ENCODE measurements at regions not wholly inside any gene's neighbourhood (a gene's known extent, or its start where the extent isn't known, plus 50 kb on each side); places are given as distances from the start of the nearest gene placed in this dataset.

GRCh38 chr13:65872448-65872847 lies 1357.7 kb downstream of the PCDH9 start:
- intact Hi-C loops (cut with DNase I): no loop called here
- H3K4me1 ChIP-seq: no peaks in the 10 kb centered on the region

GRCh38 chr13:65868884-65869283 lies 1361.3 kb downstream of the PCDH9 start:
- no peak for DNase-seq
- intact Hi-C loops (cut with DNase I): no loop called here

More at GRCh38 chr13:65872448-65872847, 1357.7 kb downstream of the PCDH9 start:
- no peak for TF ChIP-seq CTCF (IDR thresholded peaks at IDR 0.05)
- no peaks in the 10 kb centered on the region for H3K27me3 ChIP-seq
- DNase-seq: no peak
- no peak overlapping the region for H3K9ac ChIP-seq (ENCODE audit: low read depth in 2 of 2, low read length in 2 of 2)
- no peaks in the 10 kb centered on the region for H3K9me3 ChIP-seq
- no peak overlapping the region for H3K4me3 ChIP-seq
- H3K27ac ChIP-seq: no peak overlapping the region
- no peaks in the 10 kb centered on the region for H3K36me3 ChIP-seq

DNA sequence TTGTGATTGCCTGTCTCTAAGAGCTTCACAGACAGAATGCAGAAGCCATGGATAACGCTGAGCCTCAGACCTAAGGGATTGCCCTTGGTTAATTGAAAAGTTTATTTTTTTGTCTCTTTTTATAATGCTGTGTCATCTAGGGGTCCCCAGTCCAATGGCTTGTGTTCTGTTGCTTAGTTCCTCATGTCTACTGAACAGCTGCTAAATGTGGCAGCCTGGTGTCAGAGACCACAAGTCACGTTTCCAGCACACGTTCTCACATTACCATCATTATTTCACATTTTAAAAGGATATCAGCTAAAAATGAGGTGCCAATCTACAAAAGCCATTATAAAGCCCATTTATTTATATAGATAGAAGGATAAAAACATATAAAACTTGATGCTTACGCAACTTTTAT lies 1362.0 kb downstream of the PCDH9 start:
- no peaks in the 10 kb centered on the region for H3K9me3 ChIP-seq
- no peak overlapping the region for H3K9ac ChIP-seq (ENCODE audit: low read depth in 2 of 2, low read length in 2 of 2)
- no peaks in the 10 kb centered on the region for H3K36me3 ChIP-seq
- H3K4me1 ChIP-seq: no peaks in the 10 kb centered on the region
- DNase-seq: no peak
- H3K27me3 ChIP-seq: no peaks in the 10 kb centered on the region
- TF ChIP-seq CTCF (IDR thresholded peaks at IDR 0.05): no peak
- intact Hi-C loops (cut with DNase I): no loop called here
- H3K27ac ChIP-seq: no peak overlapping the region
- H3K4me3 ChIP-seq: no peak overlapping the region

More at GRCh38 chr13:65868884-65869283, 1361.3 kb downstream of the PCDH9 start:
- H3K4me1 ChIP-seq: no peaks in the 10 kb centered on the region
- no peak overlapping the region for H3K9ac ChIP-seq (ENCODE audit: low read depth in 2 of 2, low read length in 2 of 2)
- H3K27me3 ChIP-seq: no peaks in the 10 kb centered on the region
- no peak overlapping the region for H3K4me3 ChIP-seq
- H3K27ac ChIP-seq: no peak overlapping the region
- H3K36me3 ChIP-seq: no peaks in the 10 kb centered on the region
- TF ChIP-seq CTCF (IDR thresholded peaks at IDR 0.05): no peak
- no peaks in the 10 kb centered on the region for H3K9me3 ChIP-seq

DNA sequence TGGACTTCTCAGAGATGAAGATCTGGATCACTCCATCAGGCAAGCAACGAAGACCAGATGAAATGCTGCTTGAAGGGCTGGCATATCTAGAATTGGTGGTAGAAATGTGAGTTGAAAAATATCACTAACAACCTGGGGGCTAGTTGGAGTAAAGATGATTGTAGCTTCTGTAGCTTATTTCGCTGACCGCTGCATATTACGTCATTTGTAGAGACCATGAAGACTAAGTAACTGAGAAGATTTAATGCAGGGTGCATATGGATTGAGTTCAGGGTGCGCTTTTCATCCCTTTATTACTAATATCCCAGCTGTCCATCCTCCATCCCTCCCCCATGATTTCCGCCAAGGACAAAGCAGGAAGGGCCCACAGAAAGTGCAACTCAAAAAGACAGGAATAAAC lies 1364.0 kb downstream of the PCDH9 start:
- no peaks in the 10 kb centered on the region for H3K9me3 ChIP-seq
- H3K27me3 ChIP-seq: no peaks in the 10 kb centered on the region
- intact Hi-C loops (cut with DNase I): no loop called here
- DNase-seq: no peak
- H3K9ac ChIP-seq (ENCODE audit: low read depth in 2 of 2, low read length in 2 of 2): no peak overlapping the region
- H3K36me3 ChIP-seq: no peaks in the 10 kb centered on the region
- no peak overlapping the region for H3K27ac ChIP-seq
- H3K4me3 ChIP-seq: no peak overlapping the region
- no peaks in the 10 kb centered on the region for H3K4me1 ChIP-seq
- no peak for TF ChIP-seq CTCF (IDR thresholded peaks at IDR 0.05)

GRCh38 chr13:65865206-65865605 lies 1364.9 kb downstream of the PCDH9 start:
- Histone ChIP-seq H3K9ac (ENCODE audit: low read depth in 2 of 2, low read length in 2 of 2) (no peak overlapping the region), H3K36me3 (no peaks in the 10 kb centered on the region), H3K27ac (no peak overlapping the region), H3K4me3 (no peak overlapping the region), H3K27me3 (no peaks in the 10 kb centered on the region), H3K4me1 (no peaks in the 10 kb centered on the region), H3K9me3 (no peaks in the 10 kb centered on the region)
- intact Hi-C loops (cut with DNase I): no loop called here
- no peak for TF ChIP-seq CTCF (IDR thresholded peaks at IDR 0.05)
- DNase-seq: no peak

DNA sequence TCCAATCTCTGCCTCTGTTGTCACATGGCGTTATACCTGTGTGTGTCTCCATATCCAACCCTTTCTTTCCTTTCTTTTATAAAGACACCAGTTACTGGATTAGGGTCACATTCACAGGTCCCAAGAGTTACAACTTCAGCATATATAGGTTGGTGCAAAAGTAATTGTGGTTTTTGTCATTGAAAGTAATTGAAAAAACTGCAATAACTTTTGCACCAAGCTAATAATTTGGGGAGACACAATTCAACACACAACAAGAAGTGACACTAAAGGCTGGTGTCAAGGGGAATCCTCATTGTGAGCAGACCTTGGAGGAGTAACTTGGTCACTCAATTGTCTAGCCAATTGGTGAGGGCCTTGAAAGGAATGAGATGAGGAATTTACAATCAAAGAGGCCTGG lies 1366.1 kb downstream of the PCDH9 start:
- intact Hi-C loops (cut with DNase I): no loop called here
- Histone ChIP-seq H3K9me3 (no peaks in the 10 kb centered on the region), H3K4me1 (no peaks in the 10 kb centered on the region), H3K27ac (no peak overlapping the region), H3K36me3 (no peaks in the 10 kb centered on the region), H3K27me3 (no peaks in the 10 kb centered on the region), H3K4me3 (no peak overlapping the region), H3K9ac (ENCODE audit: low read depth in 2 of 2, low read length in 2 of 2) (no peak overlapping the region)
- no peak for DNase-seq
- TF ChIP-seq CTCF (IDR thresholded peaks at IDR 0.05): no peak

All from colonic mucosa (tissue), 4 donors.